MCF 10A (cell line): ENCODE measurements at regions not wholly inside any gene's neighbourhood (a gene's known extent, or its start where the extent isn't known, plus 50 kb on each side); places are given as distances from the start of the nearest gene placed in this dataset.

ENCODE experiments used
- BruUV-seq: library from RNA; stranded (reverse); fragments of 400-500 nt; replicated peaks from 2 replicates; lab custom pipeline; 2021; lab: Mats Ljungman, UMichigan
- CTCF ChIA-PET: fragments of 300-600 bp; sonication (Branson Sonifier 250); formaldehyde crosslinking; extraction: SDS; loops from one replicate; lab custom pipeline; 2021; ENCODE audit warnings: antibody characterized with exemption, inconsistent platforms; lab: Yijun Ruan, JAX
- POLR2A ChIA-PET: fragments of 300-600, 350-650 bp; sonication (Branson Sonifier 250); formaldehyde crosslinking; extraction: SDS; loops from one replicate; lab custom pipeline; 2020; ENCODE audit warnings: antibody characterized with exemption, inconsistent platforms; lab: Yijun Ruan, JAX
- DNase-seq: peaks from one replicate; pipeline ENCODE4 v3.0.0-alpha.2; 2018; ENCODE audit not compliant: unreplicated experiment
- H3K27ac Mint-ChIP-seq: one replicate; pipeline ENCODE4 v1.8.0; 2022; ENCODE audit warnings: mild to moderate bottlenecking, low read depth, mixed read lengths; ENCODE audit not compliant: unreplicated experiment
- H3K27me3 Mint-ChIP-seq: one replicate; pipeline ENCODE4 v1.8.0; 2022; ENCODE audit warnings: mixed read lengths; ENCODE audit not compliant: insufficient read depth, unreplicated experiment
- H3K36me3 Mint-ChIP-seq: one replicate; pipeline ENCODE4 v1.8.0; 2022; ENCODE audit warnings: mild to moderate bottlenecking, moderate library complexity, mixed read lengths; ENCODE audit not compliant: insufficient read depth, unreplicated experiment
- H3K4me1 Mint-ChIP-seq: one replicate; pipeline ENCODE4 v1.8.0; 2022; ENCODE audit warnings: mixed read lengths; ENCODE audit not compliant: insufficient read depth, unreplicated experiment
- H3K4me3 Mint-ChIP-seq: one replicate; pipeline ENCODE4 v1.8.0; 2022; ENCODE audit warnings: mild to moderate bottlenecking, moderate library complexity, mixed read lengths; ENCODE audit not compliant: unreplicated experiment
- H3K9me3 Mint-ChIP-seq: one replicate; pipeline ENCODE4 v1.8.0; 2022; ENCODE audit warnings: mixed read lengths; ENCODE audit not compliant: unreplicated experiment
- intact Hi-C: fragments of 100-400 bp; cut with micrococcal nuclease; formaldehyde crosslinking; loops from 2 replicates; pipeline ENCODE4 v1.14.1; 2022
- TF ChIP-seq, protein P1 (sequence below): fragments of 200-600 bp; IDR thresholded peaks from one replicate; pipeline ENCODE4 v1.8.0; 2022; ENCODE audit warnings: antibody characterized with exemption, mild to moderate bottlenecking; ENCODE audit not compliant: unreplicated experiment

GRCh38 chr14:21807975-21808374 is 134.4 kb upstream of the OR4E1 start:
- ChIA-PET CTCF (no interaction called here), POLR2A (no interaction called here)
- Mint-ChIP-seq H3K4me1 (no peaks in the 10 kb centered on the region), H3K4me3 (no peak overlapping the region), H3K27ac (no peak overlapping the region), H3K36me3 (no peaks in the 10 kb centered on the region), H3K9me3 (no peaks in the 10 kb centered on the region), H3K27me3 (peaks cover 53% of the 10 kb centered on the region)
- TF ChIP-seq, protein P1, sequence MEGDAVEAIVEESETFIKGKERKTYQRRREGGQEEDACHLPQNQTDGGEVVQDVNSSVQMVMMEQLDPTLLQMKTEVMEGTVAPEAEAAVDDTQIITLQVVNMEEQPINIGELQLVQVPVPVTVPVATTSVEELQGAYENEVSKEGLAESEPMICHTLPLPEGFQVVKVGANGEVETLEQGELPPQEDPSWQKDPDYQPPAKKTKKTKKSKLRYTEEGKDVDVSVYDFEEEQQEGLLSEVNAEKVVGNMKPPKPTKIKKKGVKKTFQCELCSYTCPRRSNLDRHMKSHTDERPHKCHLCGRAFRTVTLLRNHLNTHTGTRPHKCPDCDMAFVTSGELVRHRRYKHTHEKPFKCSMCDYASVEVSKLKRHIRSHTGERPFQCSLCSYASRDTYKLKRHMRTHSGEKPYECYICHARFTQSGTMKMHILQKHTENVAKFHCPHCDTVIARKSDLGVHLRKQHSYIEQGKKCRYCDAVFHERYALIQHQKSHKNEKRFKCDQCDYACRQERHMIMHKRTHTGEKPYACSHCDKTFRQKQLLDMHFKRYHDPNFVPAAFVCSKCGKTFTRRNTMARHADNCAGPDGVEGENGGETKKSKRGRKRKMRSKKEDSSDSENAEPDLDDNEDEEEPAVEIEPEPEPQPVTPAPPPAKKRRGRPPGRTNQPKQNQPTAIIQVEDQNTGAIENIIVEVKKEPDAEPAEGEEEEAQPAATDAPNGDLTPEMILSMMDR: no peak
- intact Hi-C loops: no loop called here
- BruUV-seq: no TSS peak
- DNase-seq: no peak

DNA sequence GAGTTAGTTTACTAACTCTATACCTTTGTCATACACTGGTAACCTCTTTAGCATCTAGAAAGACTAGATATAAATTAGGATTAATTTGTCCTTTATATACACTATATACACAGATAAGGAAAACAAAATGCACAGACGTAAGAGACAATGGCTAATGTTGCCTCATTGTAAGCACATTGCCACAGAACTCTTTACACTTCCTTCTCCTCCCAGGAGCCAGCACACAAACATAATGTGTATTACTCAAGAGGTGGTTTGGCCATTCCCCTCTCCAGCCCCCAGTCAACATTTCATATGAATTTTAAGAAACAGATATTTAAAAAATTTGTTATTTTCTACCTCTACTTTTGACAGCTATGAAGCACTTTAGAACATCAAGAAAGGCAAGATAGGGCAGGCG is 131.4 kb upstream of the OR4E1 start:
- Mint-ChIP-seq H3K27ac (no peak overlapping the region), H3K27me3 (peaks cover 69% of the 10 kb centered on the region), H3K9me3 (no peaks in the 10 kb centered on the region), H3K4me3 (no peak overlapping the region), H3K36me3 (no peaks in the 10 kb centered on the region), H3K4me1 (no peaks in the 10 kb centered on the region)
- CTCF ChIA-PET: no interaction called here
- intact Hi-C loops: no loop called here
- TF ChIP-seq, protein P1: no peak
- POLR2A ChIA-PET: no interaction called here
- BruUV-seq: no TSS peak
- no peak for DNase-seq

DNA sequence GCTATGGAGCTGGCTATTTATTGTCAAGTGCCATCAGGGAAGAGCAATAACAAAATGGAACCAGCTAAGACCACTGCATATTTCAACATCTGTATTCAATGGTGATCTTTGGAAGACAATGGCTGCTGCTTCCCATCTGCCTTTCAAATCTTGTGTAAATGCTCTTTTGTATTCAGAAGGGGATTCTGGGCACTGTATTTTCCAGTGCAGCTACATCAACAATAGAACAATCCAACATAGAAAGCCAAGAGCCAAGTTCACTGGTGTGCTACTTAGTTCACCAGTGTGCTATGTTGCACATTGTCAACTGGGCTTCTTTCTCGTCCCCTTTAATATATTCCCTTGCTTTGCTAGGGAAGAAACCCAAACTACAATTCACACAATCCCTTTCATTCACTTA is 128.8 kb upstream of the OR4E1 start:
- no TSS peak for BruUV-seq
- H3K27ac Mint-ChIP-seq: no peak overlapping the region
- peaks cover 74% of the 10 kb centered on the region for H3K27me3 Mint-ChIP-seq
- no peaks in the 10 kb centered on the region for H3K4me1 Mint-ChIP-seq
- no peak overlapping the region for H3K4me3 Mint-ChIP-seq
- ChIA-PET POLR2A (no interaction called here), CTCF (no interaction called here)
- intact Hi-C loops: no loop called here
- no peaks in the 10 kb centered on the region for H3K9me3 Mint-ChIP-seq
- H3K36me3 Mint-ChIP-seq: no peaks in the 10 kb centered on the region
- DNase-seq: no peak
- TF ChIP-seq, protein P1: no peak

- DNase-seq: no peak
- Mint-ChIP-seq H3K4me3 (no peak overlapping the region), H3K36me3 (no peaks in the 10 kb centered on the region), H3K9me3 (no peaks in the 10 kb centered on the region), H3K27me3 (peaks cover 83% of the 10 kb centered on the region), H3K4me1 (no peaks in the 10 kb centered on the region), H3K27ac (no peak overlapping the region)
- CTCF ChIA-PET: no interaction called here
- no TSS peak for BruUV-seq
- intact Hi-C loops: no loop called here
- TF ChIP-seq, protein P1: no peak
- POLR2A ChIA-PET: no interaction called here
Measured at GRCh38 chr14:21796916-21797315, 123.3 kb upstream of the OR4E1 start.
